Memory B cell (primary cell): ENCODE measurements at regions not wholly inside any gene's neighbourhood (a gene's known extent, or its start where the extent isn't known, plus 50 kb on each side); places are given as distances from the start of the nearest gene placed in this dataset.
"Not testable (repeated sequence)": the region's sequence is repeated elsewhere in the genome, so short reads cannot be mapped to it uniquely, and the experiment has no call there.

Experiments used
- ATAC-seq: fragments of 150-1000 bp; cut with Tn5 transposase; 2 replicates; pipeline ENCODE4 v1.10.0; 2021; ENCODE audit warnings: low read depth, mild to moderate bottlenecking, moderate library complexity
- DNase-seq, 2 donors: peaks; one replicate each; pipeline ENCODE4 v3.0.0; 2022; ENCODE audit warnings: low spot score in 2 of 2
- H3K27ac Mint-ChIP-seq: one replicate; pipeline ENCODE4 v1.8.0; 2022; ENCODE audit warnings: mild to moderate bottlenecking, moderate library complexity, mixed read lengths
- H3K27me3 Mint-ChIP-seq: one replicate; pipeline ENCODE4 v1.8.0; 2022; ENCODE audit warnings: mixed read lengths
- H3K36me3 Mint-ChIP-seq: one replicate; pipeline ENCODE4 v1.8.0; 2022; ENCODE audit warnings: mild to moderate bottlenecking, mixed read lengths
- H3K4me1 Mint-ChIP-seq: one replicate; pipeline ENCODE4 v1.8.0; 2022; ENCODE audit warnings: mixed read lengths
- H3K4me3 Mint-ChIP-seq: one replicate; pipeline ENCODE4 v1.8.0; 2022; ENCODE audit warnings: mild to moderate bottlenecking, moderate library complexity, mixed read lengths
- H3K9me3 Mint-ChIP-seq: one replicate; pipeline ENCODE4 v1.8.0; 2022; ENCODE audit warnings: mixed read lengths

- not testable (repeated sequence) for DNase-seq, ATAC-seq, H3K4me1 Mint-ChIP-seq, H3K27me3 Mint-ChIP-seq, H3K4me3 Mint-ChIP-seq, H3K27ac Mint-ChIP-seq, H3K36me3 Mint-ChIP-seq, H3K9me3 Mint-ChIP-seq
Observed at GRCh38 chr1:14419778-14420218, 178.7 kb upstream of the KAZN start.

GRCh38 chr1:14420686-14421085 lies 177.8 kb upstream of the KAZN start:
- H3K9me3 Mint-ChIP-seq: no peaks in the 10 kb centered on the region
- no peaks in the 10 kb centered on the region for H3K27me3 Mint-ChIP-seq
- no peaks in the 10 kb centered on the region for H3K4me1 Mint-ChIP-seq
- ATAC-seq (no peak), DNase-seq (no peak)
- no peak overlapping the region for H3K4me3 Mint-ChIP-seq
- no peak overlapping the region for H3K27ac Mint-ChIP-seq
- no peaks in the 10 kb centered on the region for H3K36me3 Mint-ChIP-seq

- Mint-ChIP-seq H3K9me3 (no peaks in the 10 kb centered on the region), H3K4me1 (no peaks in the 10 kb centered on the region), H3K4me3 (no peak overlapping the region), H3K36me3 (no peaks in the 10 kb centered on the region), H3K27ac (no peak overlapping the region), H3K27me3 (peaks cover 4% of the 10 kb centered on the region)
- DNase-seq (no peak), ATAC-seq (no peak)
Observed at GRCh38 chr1:14421295-14421976, 177.0 kb upstream of the KAZN start.

- Mint-ChIP-seq H3K4me1 (no peaks in the 10 kb centered on the region), H3K4me3 (no peak overlapping the region), H3K27me3 (peaks cover 6% of the 10 kb centered on the region), H3K9me3 (no peaks in the 10 kb centered on the region), H3K27ac (no peak overlapping the region), H3K36me3 (no peaks in the 10 kb centered on the region)
- ATAC-seq (no peak), DNase-seq (no peak)
Observed at GRCh38 chr1:14421977-14422609, 176.4 kb upstream of the KAZN start.

DNA sequence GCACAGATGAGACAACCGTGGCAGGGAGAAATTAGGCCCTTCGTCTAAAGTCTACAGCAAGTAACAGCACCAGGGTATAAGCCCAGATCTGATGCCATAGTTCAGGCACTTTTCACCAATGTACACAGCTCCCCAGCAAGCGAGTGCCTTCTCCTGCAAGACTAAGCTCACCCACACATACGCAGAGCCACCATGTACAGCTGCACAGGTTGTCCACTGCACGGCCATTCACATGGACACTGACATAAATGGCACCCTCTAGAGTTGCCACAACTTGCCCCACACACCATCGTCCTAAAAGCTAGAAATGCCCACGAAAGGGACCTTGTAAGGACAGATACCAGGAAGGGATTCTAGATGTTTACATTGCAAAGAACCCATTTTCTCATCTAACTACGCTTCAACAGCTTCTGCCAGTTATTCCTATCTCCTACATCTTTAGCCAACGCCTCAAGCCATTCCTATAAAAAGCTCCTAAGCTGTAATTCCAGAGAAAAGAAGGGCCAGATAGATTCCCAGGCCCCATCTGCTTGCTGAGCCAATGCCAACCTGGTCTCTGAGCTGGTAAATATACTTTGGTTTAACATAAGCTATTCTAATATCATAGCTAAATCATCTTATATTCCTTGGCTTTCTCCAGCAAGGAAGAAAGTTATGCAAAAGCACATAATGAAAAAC lies 174.0 kb upstream of the KAZN start:
- no peak overlapping the region for H3K4me3 Mint-ChIP-seq
- no peaks in the 10 kb centered on the region for H3K36me3 Mint-ChIP-seq
- H3K4me1 Mint-ChIP-seq: no peaks in the 10 kb centered on the region
- DNase-seq: no peak
- ATAC-seq: no peak
- peaks cover 1% of the 10 kb centered on the region for H3K9me3 Mint-ChIP-seq
- no peak overlapping the region for H3K27ac Mint-ChIP-seq
- H3K27me3 Mint-ChIP-seq: peaks cover 6% of the 10 kb centered on the region

DNA sequence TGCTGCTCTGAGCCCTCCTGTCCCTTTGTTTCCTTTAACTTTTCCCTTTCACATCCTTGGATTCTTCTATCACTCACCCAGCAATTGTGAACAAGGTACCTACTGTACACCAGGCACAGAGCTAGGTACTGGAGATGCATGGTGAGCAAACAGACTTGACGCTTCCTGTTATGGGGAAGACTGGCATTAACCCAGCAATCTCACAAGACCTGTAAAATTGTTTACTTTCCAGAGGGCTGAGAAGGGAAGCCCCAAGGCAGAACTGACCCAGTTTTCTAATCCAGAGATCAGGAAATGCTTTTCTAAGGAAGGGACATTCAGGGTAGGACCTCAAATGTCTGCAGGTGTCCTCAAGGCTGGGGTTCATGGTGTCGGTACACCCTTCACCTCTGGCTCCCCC lies 171.6 kb upstream of the KAZN start:
- DNase-seq (no peak), ATAC-seq (no peak)
- Mint-ChIP-seq H3K36me3 (no peaks in the 10 kb centered on the region), H3K27ac (no peak overlapping the region), H3K9me3 (peaks cover 1% of the 10 kb centered on the region), H3K4me3 (no peak overlapping the region), H3K4me1 (no peaks in the 10 kb centered on the region), H3K27me3 (peaks cover 6% of the 10 kb centered on the region)

DNA sequence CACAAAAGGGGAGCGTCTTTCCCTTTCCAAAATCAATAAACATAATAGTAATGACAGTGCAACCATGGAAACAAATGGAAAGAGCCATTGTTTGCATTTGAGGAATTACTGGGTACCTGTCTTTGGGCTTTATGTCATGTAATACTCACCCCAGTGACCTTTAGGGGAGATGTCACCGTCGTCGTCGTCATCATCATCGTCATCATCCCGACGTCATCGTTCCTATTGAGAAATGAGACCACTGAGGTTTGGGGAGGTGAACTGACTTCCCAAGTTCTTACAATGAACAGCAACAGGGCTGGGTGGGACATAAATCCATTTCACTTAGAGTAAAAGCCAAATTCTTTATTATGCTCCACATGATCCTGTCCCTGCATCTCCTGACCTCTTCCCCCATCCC lies 168.9 kb upstream of the KAZN start:
- Mint-ChIP-seq H3K27me3 (peaks cover 10% of the 10 kb centered on the region), H3K36me3 (no peaks in the 10 kb centered on the region), H3K9me3 (peaks cover 4% of the 10 kb centered on the region), H3K4me3 (no peak overlapping the region), H3K27ac (no peak overlapping the region), H3K4me1 (no peaks in the 10 kb centered on the region)
- DNase-seq: no peak
- no peak for ATAC-seq

GRCh38 chr1:14432728-14433127 lies 165.8 kb upstream of the KAZN start:
- H3K9me3 Mint-ChIP-seq, DNase-seq: not testable (repeated sequence)

GRCh38 chr1:14435368-14436023 lies 163.0 kb upstream of the KAZN start:
- H3K36me3 Mint-ChIP-seq: no peaks in the 10 kb centered on the region
- peaks cover 4% of the 10 kb centered on the region for H3K9me3 Mint-ChIP-seq
- no peak overlapping the region for H3K27ac Mint-ChIP-seq
- no peak for DNase-seq
- ATAC-seq: no peak
- peaks cover 5% of the 10 kb centered on the region for H3K27me3 Mint-ChIP-seq
- no peak overlapping the region for H3K4me3 Mint-ChIP-seq
- H3K4me1 Mint-ChIP-seq: no peaks in the 10 kb centered on the region

More at GRCh38 chr1:14432728-14433127, 165.8 kb upstream of the KAZN start:
- H3K27me3 Mint-ChIP-seq, H3K4me3 Mint-ChIP-seq, H3K27ac Mint-ChIP-seq, ATAC-seq, H3K36me3 Mint-ChIP-seq, H3K4me1 Mint-ChIP-seq: not testable (repeated sequence)

- no peak overlapping the region for H3K4me3 Mint-ChIP-seq
- DNase-seq (no peak), ATAC-seq (no peak)
- no peak overlapping the region for H3K27ac Mint-ChIP-seq
- H3K27me3 Mint-ChIP-seq: peaks cover 5% of the 10 kb centered on the region
- H3K9me3 Mint-ChIP-seq: peaks cover 4% of the 10 kb centered on the region
- H3K36me3 Mint-ChIP-seq: no peaks in the 10 kb centered on the region
- no peaks in the 10 kb centered on the region for H3K4me1 Mint-ChIP-seq
Observed at GRCh38 chr1:14437417-14437918, 161.0 kb upstream of the KAZN start.

- Mint-ChIP-seq H3K4me3 (no peak overlapping the region), H3K4me1 (no peaks in the 10 kb centered on the region), H3K27me3 (peaks cover 2% of the 10 kb centered on the region), H3K36me3 (no peaks in the 10 kb centered on the region), H3K27ac (no peak overlapping the region), H3K9me3 (peaks cover 1% of the 10 kb centered on the region)
- no peak for ATAC-seq
- no peak for DNase-seq
Observed at GRCh38 chr1:14438127-14438769, 160.2 kb upstream of the KAZN start.

DNA sequence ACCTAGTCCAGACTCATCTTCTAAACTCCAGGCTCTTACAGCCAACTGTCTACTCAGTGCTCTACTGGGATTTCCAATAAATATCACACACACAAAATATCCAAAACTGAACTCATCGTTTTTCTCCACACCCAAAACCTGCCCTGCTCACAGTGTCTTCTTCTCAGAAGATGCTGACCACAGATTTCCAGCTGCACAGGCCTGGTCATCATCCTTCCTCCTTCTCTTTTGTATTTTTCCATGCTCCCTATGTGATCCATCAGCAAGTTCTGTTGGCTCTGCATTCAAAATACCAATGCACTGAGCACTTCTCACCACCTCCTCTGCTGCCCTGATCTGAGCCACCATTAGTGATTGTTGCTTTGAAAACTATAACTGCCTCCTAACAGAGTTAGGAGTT lies 159.5 kb upstream of the KAZN start:
- H3K4me3 Mint-ChIP-seq: no peak overlapping the region
- H3K27me3 Mint-ChIP-seq: no peaks in the 10 kb centered on the region
- DNase-seq (no peak), ATAC-seq (no peak)
- no peaks in the 10 kb centered on the region for H3K4me1 Mint-ChIP-seq
- no peak overlapping the region for H3K27ac Mint-ChIP-seq
- H3K9me3 Mint-ChIP-seq: peaks cover 1% of the 10 kb centered on the region
- H3K36me3 Mint-ChIP-seq: no peaks in the 10 kb centered on the region

DNA sequence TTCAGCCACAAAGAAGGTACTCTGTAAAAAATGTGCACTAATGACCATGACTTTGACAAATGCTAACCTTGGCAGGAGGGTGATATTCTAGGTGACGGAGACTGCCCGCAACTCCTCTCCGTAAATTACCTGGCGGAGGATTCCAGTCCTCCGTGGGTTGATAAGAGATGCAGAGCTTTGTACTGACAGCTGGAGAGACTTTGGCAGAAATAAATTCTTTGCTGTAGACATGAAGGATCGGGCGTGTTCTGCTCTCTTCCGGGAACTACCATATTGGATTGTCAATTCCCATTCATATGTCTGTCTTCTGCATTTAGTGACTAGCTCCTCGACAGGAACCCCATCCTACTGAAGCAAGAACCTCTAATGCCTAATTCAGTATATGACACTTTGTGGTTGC lies 158.3 kb upstream of the KAZN start:
- no peaks in the 10 kb centered on the region for H3K27me3 Mint-ChIP-seq
- peaks cover 1% of the 10 kb centered on the region for H3K9me3 Mint-ChIP-seq

DNA sequence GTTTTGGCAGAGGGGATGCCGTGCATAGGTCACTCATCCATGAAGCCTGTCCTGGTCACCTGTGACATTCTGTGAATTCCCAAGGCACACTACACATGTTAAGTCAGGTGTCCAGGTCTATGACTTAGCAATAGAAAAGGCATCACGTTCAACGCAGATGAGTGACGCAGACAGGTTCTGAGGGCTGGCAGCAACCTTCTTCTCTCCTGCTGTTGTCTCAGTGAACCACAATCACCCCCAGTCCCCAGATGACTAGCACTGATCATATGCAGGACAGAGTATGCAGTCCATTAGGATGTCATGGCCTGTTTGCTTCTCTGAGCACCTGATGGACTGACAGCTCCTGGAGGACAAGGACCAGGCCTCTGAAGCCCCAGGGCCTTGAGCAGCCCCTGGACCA lies 157.8 kb upstream of the KAZN start:
- Mint-ChIP-seq H3K36me3 (no peaks in the 10 kb centered on the region), H3K4me1 (no peaks in the 10 kb centered on the region), H3K27me3 (no peaks in the 10 kb centered on the region), H3K4me3 (no peak overlapping the region), H3K9me3 (peaks cover 1% of the 10 kb centered on the region), H3K27ac (no peak overlapping the region)
- ATAC-seq (no peak), DNase-seq (no peak)

More for the DNA sequence above, 158.3 kb upstream of the KAZN start:
- Mint-ChIP-seq H3K4me1 (no peaks in the 10 kb centered on the region), H3K4me3 (no peak overlapping the region), H3K36me3 (no peaks in the 10 kb centered on the region), H3K27ac (no peak overlapping the region)
- no peak for DNase-seq
- ATAC-seq: no peak
